T-helper 9 cell (primary cell): ENCODE measurements at regions not wholly inside any gene's neighbourhood (a gene's known extent, or its start where the extent isn't known, plus 50 kb on each side); places are given as distances from the start of the nearest gene placed in this dataset.

ENCODE experiments used
- DNase-seq: peaks from one replicate; pipeline ENCODE4 v3.0.0-alpha.2; 2020

- no peak for DNase-seq
Measured at GRCh38 chr18:45350404-45351156, 264.7 kb upstream of the SLC14A2 start.

GRCh38 chr18:45352874-45353273 lies 262.4 kb upstream of the SLC14A2 start:
- DNase-seq = no peak

- DNase-seq = no peak
Measured at GRCh38 chr18:45353530-45353929, 261.7 kb upstream of the SLC14A2 start.

- DNase-seq = no peak
Measured at GRCh38 chr18:45355944-45356520, 259.2 kb upstream of the SLC14A2 start.

- DNase-seq = no peak
Measured at GRCh38 chr18:45357686-45358470, 257.4 kb upstream of the SLC14A2 start.

- DNase-seq = no peak
Measured at GRCh38 chr18:45359275-45360009, 255.8 kb upstream of the SLC14A2 start.

- no peak for DNase-seq
Measured at GRCh38 chr18:45361125-45361851, 254.0 kb upstream of the SLC14A2 start.

GRCh38 chr18:45363196-45363595 lies 252.1 kb upstream of the SLC14A2 start:
- no peak for DNase-seq

GRCh38 chr18:45365835-45366234 lies 249.4 kb upstream of the SLC14A2 start:
- no peak for DNase-seq

- no peak for DNase-seq
Measured at GRCh38 chr18:45370255-45371010, 244.8 kb upstream of the SLC14A2 start.

- no peak for DNase-seq
Measured at GRCh38 chr18:45373286-45373880, 241.9 kb upstream of the SLC14A2 start.

GRCh38 chr18:45374236-45374635 lies 241.0 kb upstream of the SLC14A2 start:
- DNase-seq = no peak

- no peak for DNase-seq
Measured at GRCh38 chr18:45374878-45375630, 240.2 kb upstream of the SLC14A2 start.

- DNase-seq = no peak
Measured at GRCh38 chr18:45376193-45376592, 239.1 kb upstream of the SLC14A2 start.

- no peak for DNase-seq
Measured at GRCh38 chr18:45378308-45378707, 237.0 kb upstream of the SLC14A2 start.

- no peak for DNase-seq
Measured at GRCh38 chr18:45378933-45379332, 236.3 kb upstream of the SLC14A2 start.

- DNase-seq = no peak
Measured at GRCh38 chr18:45379903-45380302, 235.4 kb upstream of the SLC14A2 start.

- DNase-seq = no peak
Measured at GRCh38 chr18:45381282-45381681, 234.0 kb upstream of the SLC14A2 start.

- DNase-seq = no peak
Measured at GRCh38 chr18:45383228-45383627, 232.0 kb upstream of the SLC14A2 start.
